IPS DF 6.9 (cell line): ENCODE measurements at regions not wholly inside any gene's neighbourhood (a gene's known extent, or its start where the extent isn't known, plus 50 kb on each side); places are given as distances from the start of the nearest gene placed in this dataset.
"Not testable (repeated sequence)": the region's sequence is repeated elsewhere in the genome, so short reads cannot be mapped to it uniquely, and the experiment has no call there.

Experiments used
- DNase-seq: peaks from one replicate; pipeline ENCODE4 v3.0.0-alpha.2; 2013; ENCODE audit warnings: low read depth, low spot score
- H3K27ac ChIP-seq: one replicate; pipeline ENCODE4 v1.5.1; 2013; ENCODE audit warnings: low read length, control low read depth
- H3K27me3 ChIP-seq: 2 replicates; pipeline ENCODE4 v1.6.1; 2013; ENCODE audit warnings: mild to moderate bottlenecking, low read length; ENCODE audit not compliant: control insufficient read depth, insufficient read depth
- H3K36me3 ChIP-seq: 2 replicates; pipeline ENCODE4 v1.6.1; 2013; ENCODE audit warnings: low read length; ENCODE audit not compliant: control insufficient read depth, insufficient read depth
- H3K4me1 ChIP-seq: 2 replicates; pipeline ENCODE4 v1.6.1; 2013; ENCODE audit warnings: low read length; ENCODE audit not compliant: control insufficient read depth, insufficient read depth
- H3K4me3 ChIP-seq: 2 replicates; pipeline ENCODE4 v1.5.1; 2013; ENCODE audit warnings: mild to moderate bottlenecking, low read length
- H3K9me3 ChIP-seq: 2 replicates; pipeline ENCODE4 v1.6.1; 2013; ENCODE audit warnings: low read length, inconsistent platforms; ENCODE audit not compliant: control insufficient read depth, insufficient read depth
- WGBS: extraction: QIAGEN DNeasy Blood & Tissue Kit; methylation state at CpG from one replicate; pipeline ENCODE4 v1.1.7; 2013; ENCODE audit warnings: mixed read lengths, missing lambda C conversion rate; ENCODE audit not compliant: insufficient read length, insufficient coverage; 5-methylcytosine and 5-hydroxymethylcytosine counted together

DNA sequence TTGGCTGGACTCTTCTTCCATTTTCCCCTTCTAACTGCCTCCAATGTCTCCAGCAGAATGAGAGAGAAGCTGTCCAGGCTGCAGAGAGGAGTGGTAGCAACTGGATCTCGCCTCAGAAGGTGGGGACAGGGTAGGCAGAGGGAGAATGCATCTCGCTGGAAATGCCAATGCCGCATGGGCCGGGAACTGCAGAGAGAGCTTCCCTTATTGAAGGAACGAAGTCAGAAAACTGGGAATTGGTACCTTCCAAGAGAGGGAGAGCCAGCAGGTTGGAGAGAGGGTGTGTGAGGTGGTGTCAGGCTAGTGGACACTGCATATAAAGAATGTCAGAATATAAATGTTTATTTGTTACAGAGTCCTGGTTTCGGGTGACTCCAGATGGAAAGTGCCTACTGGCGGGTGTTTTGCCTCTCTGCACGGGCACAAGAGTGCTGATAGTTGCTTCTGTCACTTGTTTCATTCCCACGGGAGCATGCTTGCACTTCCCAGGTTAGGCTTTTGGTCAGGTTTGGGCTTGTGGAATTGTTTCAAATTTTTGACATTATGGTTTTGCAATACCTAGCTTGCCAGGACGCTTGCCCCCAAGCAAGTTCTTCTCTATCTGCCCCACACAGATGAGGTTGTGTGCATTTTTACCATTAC, 156.8 kb upstream of the STS start:
- H3K27ac ChIP-seq: no peak overlapping the region
- H3K4me1 ChIP-seq: no peaks in the 10 kb centered on the region
- H3K27me3 ChIP-seq: no peaks in the 10 kb centered on the region
- H3K4me3 ChIP-seq: no peak overlapping the region
- no CpG with 5 or more reads among the region's 10 CpGs for WGBS
- no peaks in the 10 kb centered on the region for H3K9me3 ChIP-seq
- no peaks in the 10 kb centered on the region for H3K36me3 ChIP-seq
- DNase-seq: no peak

DNA sequence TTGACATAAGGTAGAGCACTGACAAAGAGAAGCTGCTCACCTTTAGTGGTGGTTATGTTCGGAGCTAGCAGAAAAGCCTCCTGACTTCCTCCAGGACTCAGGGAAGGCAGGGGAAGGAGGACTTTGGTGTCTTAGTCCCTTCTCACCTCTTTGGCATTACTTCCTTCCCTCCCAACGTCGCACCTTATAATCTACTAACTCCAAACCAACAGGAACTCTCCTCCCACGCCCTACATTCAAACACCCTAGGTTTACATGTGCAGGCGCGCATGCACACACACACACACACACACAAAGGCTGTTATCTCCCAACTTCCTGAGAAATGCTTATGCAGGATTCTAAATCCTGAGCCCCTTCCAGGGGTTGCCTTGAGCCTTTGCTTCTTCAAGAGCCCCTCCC, 157.7 kb upstream of the STS start:
- H3K4me1 ChIP-seq: no peaks in the 10 kb centered on the region
- WGBS: 100% methylated on average over 2 of the region's 6 CpGs
- no peak overlapping the region for H3K4me3 ChIP-seq
- no peaks in the 10 kb centered on the region for H3K36me3 ChIP-seq
- DNase-seq: no peak
- H3K9me3 ChIP-seq: no peaks in the 10 kb centered on the region
- H3K27me3 ChIP-seq: no peaks in the 10 kb centered on the region
- H3K27ac ChIP-seq: no peak overlapping the region

DNA sequence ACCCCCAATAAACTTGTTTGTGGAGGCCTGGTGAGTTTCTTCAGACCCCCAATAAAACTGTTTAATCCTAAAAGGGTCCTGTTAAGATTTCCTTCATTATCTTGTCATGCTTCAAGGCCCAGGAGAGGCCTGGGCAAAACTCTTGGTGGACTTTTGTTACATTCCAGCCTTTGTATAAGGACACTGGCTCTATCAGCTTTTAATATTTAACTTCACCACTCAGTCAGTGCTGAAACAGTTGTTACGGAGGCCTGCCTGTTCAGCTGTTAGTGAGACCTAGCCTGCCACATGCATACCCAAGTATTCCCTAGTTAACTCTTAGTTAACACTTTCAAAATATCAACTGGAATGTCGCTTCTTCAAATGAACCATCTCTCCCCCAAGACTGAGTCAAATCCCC, 158.8 kb upstream of the STS start:
- H3K9me3 ChIP-seq, H3K36me3 ChIP-seq, DNase-seq, H3K4me1 ChIP-seq, H3K27ac ChIP-seq, H3K4me3 ChIP-seq, H3K27me3 ChIP-seq: not testable (repeated sequence)
- WGBS: no CpG with 5 or more reads among the region's 2 CpGs

DNA sequence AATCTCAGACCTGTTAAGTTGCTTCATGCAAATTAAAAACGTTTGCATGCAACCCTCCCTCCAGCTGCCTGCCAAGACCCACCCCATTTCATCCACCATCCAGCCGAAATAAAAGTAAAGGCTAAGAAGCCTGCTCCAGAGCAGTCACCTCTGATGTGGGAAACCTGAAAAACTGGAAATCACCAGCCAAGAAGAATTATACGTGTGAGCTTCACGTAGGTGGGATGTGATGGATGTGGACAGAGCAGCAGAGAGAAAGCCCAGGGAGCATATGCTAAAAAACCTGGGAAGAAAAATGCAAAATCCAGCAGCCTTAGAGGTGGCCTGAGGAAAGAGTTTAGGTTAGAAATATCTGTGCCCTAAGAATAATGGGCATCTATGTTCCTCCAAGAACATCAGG, 160.6 kb upstream of the STS start:
- no peaks in the 10 kb centered on the region for H3K36me3 ChIP-seq
- WGBS: no CpG with 5 or more reads among the region's 4 CpGs
- no peaks in the 10 kb centered on the region for H3K27me3 ChIP-seq
- no peaks in the 10 kb centered on the region for H3K9me3 ChIP-seq
- DNase-seq: no peak
- no peaks in the 10 kb centered on the region for H3K4me1 ChIP-seq
- no peak overlapping the region for H3K4me3 ChIP-seq
- H3K27ac ChIP-seq: no peak overlapping the region

DNA sequence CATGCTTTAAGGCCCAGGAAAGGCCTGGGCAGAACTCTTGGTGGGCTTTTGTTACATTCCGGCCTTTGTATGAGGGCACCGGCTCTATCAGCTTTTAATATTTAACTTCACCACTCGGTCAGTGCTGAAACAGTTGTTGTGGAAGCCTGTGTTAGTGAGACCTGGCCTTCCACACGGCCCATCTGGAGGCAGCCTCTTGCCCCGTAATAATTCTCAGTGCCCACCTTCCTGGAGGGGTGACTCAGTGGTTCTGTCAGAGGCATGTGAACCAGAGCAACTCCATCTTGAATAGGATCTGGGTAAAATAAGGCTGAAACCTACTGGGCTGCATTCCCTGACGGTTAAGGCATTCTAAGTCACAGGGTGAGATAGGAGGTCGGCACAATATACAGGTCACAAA, 162.0 kb upstream of the STS start:
- no peak for DNase-seq
- H3K9me3 ChIP-seq: no peaks in the 10 kb centered on the region
- no peaks in the 10 kb centered on the region for H3K27me3 ChIP-seq
- H3K36me3 ChIP-seq: no peaks in the 10 kb centered on the region
- no CpG with 5 or more reads among the region's 7 CpGs for WGBS
- H3K27ac ChIP-seq: no peak overlapping the region
- H3K4me3 ChIP-seq: no peak overlapping the region
- no peaks in the 10 kb centered on the region for H3K4me1 ChIP-seq

DNA sequence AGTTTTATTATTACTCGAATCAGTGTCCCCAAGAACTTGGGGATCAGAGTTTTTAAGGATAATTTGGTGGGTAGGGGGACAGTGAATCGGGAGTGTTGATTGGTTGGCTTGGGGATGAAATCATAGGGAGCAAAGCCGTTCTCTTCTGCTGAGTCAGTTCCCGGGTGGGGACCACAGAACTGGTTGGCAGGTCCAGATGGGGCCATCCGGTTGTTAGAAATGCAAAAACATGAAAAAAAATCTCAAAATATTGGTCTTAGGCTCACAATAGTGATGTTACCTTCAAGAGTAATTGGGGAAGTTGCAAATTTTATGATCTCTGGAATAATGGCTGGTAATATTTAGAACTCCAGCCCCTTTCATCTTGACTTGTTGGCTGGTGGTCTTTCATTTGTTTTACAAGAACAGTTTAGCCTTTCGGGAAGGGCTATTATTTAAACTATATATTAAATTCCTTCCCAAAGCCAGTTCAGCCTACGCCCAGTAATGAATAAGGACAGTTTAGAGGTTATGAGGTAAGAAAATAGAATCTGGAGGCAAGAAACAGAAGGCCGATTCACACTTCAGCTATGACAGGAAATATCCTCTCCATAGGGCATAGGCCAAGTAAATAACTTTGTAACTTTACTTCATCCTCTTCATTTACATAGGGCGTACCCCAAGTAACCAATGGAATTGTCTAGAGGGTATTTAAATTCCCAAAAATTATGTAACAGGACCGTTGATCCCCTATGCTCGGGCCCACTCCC, 164.1 kb upstream of the STS start:
- H3K27ac ChIP-seq: no peak overlapping the region
- H3K9me3 ChIP-seq: no peaks in the 10 kb centered on the region
- no peaks in the 10 kb centered on the region for H3K27me3 ChIP-seq
- WGBS: no CpG with 5 or more reads among the region's 11 CpGs
- no peaks in the 10 kb centered on the region for H3K36me3 ChIP-seq
- H3K4me1 ChIP-seq: no peaks in the 10 kb centered on the region
- H3K4me3 ChIP-seq: no peak overlapping the region
- no peak for DNase-seq

DNA sequence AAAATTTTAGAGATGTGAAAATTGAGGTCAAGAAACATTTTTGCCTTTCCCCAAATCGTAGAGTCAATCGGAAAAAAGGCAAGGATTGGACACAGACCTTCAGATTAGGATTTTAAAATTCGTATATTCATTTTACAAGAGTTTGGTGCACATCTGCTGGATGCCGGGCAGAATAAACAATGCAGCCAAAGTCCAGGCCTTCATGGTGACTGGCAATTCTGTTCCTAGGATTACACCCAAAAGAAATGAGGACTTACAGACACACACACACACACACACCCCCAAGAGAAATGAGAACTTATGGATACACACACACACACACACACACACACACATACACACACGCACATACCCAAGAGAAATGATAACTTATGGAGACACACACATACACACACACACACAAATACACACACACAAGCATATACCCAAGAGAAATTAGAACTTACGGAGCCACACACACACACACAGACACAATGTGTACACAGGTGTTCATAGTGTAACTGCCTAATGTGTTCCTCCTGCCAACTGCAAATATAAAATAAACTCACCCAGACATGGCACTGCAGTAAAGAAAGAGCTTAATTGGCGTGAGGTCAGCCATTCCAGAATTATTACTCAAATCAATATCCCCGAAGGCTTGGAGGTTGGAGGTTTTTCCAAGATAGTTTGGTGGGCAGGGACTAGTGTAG, 165.7 kb upstream of the STS start:
- no CpG with 5 or more reads among the region's 8 CpGs for WGBS

DNA sequence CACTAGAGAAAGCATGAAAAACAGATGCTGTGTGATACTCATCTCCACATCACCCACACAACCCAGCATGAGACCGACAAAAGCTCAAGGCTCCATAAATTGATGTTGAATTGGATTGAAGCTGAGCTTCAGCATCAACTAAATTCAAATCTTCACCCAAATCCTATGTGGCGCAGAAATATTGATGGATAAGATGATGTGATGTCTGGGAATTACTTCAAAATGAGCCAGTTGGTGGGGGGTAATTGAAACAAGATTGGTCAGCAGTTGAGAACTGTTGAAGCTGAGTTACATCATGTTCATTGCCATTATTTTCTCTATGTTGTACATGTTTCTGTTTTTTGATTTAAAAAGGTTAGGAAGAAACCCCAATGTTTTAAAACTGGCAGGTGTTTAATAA, 166.5 kb upstream of the STS start:
- Histone ChIP-seq H3K9me3 (no peaks in the 10 kb centered on the region), H3K36me3 (no peaks in the 10 kb centered on the region), H3K27ac (no peak overlapping the region), H3K4me1 (no peaks in the 10 kb centered on the region), H3K4me3 (no peak overlapping the region), H3K27me3 (no peaks in the 10 kb centered on the region)
- WGBS: no CpG with 5 or more reads among the region's 2 CpGs
- DNase-seq: no peak

More for the DNA sequence above, 165.7 kb upstream of the STS start:
- no peaks in the 10 kb centered on the region for H3K27me3 ChIP-seq
- H3K4me3 ChIP-seq: no peak overlapping the region
- H3K27ac ChIP-seq: no peak overlapping the region
- no peak for DNase-seq
- no peaks in the 10 kb centered on the region for H3K4me1 ChIP-seq
- no peaks in the 10 kb centered on the region for H3K9me3 ChIP-seq
- H3K36me3 ChIP-seq: no peaks in the 10 kb centered on the region

DNA sequence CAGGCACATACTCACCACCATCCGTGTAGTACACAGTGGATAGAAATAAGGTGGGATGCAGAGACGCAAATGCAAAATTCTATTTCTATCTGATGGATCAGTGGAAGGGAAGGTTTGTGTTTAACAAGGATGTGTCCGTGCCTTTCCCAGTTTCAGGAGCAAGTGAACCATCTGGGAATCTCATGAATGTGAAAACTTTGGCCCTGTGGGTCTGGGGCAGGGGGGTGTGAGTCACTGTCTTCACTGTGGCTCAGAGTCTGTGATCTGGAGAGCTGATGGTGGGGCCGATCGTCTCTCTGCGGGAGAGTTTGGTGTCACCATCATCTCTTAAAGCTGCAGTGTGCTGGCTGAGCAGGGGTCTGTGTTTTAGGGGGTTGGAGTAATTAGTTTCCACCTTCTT, 179.3 kb upstream of the STS start:
- no peak overlapping the region for H3K4me3 ChIP-seq
- no peak overlapping the region for H3K27ac ChIP-seq
- H3K36me3 ChIP-seq: no peaks in the 10 kb centered on the region
- no peaks in the 10 kb centered on the region for H3K9me3 ChIP-seq
- no peak for DNase-seq
- H3K4me1 ChIP-seq: no peaks in the 10 kb centered on the region
- WGBS: no CpG with 5 or more reads among the region's 6 CpGs
- no peaks in the 10 kb centered on the region for H3K27me3 ChIP-seq

DNA sequence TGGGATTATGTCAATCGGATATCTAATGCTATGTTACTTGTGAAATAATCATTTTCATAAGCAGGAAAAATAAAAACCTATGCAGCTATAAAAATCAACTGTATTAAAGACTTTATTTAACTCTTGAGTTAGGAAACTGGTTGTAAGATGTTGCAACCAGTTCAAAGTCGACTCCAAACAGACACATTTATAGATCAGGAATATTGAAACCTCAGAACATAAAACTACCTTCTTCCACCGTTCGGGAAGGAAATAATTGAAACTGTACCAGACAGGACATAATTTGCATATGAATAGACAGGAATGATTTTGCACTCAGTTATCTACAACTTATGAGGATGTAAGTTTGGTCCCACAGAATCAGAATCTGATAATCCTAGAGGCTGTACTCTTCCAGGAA, 181.8 kb upstream of the STS start:
- Histone ChIP-seq H3K36me3 (no peaks in the 10 kb centered on the region), H3K27me3 (no peaks in the 10 kb centered on the region), H3K4me3 (no peak overlapping the region), H3K9me3 (no peaks in the 10 kb centered on the region), H3K27ac (no peak overlapping the region), H3K4me1 (no peaks in the 10 kb centered on the region)
- no CpG with 5 or more reads among the region's 4 CpGs for WGBS
- no peak for DNase-seq
